ENCODE measurements at regions not wholly inside any gene's neighbourhood (a gene's known extent, or its start where the extent isn't known, plus 50 kb on each side); places are given as distances from the start of the nearest gene placed in this dataset.

GRCh38 chr6:68160348-68160747 is 474.7 kb upstream of the ADGRB3 start:
- TF ChIP-seq POLR2AphosphoS5 (IDR thresholded peaks at IDR 0.05; ENCODE audit: low read depth, low read length) (no peak), TAF1 (IDR thresholded peaks at IDR 0.05; ENCODE audit: low read depth, low read length) (no peak), POLR2A (IDR thresholded peaks at IDR 0.05; ENCODE audit: low read depth, low read length) (no peak), SPI1 (IDR thresholded peaks at IDR 0.05; ENCODE audit: low read depth, low read length) (peak; percentile 56), PAX5 (IDR thresholded peaks at IDR 0.05; ENCODE audit: insufficient read depth, low read length, severe bottlenecking) (no peak), POU2F2 (IDR thresholded peaks at IDR 0.05; ENCODE audit: low read depth, low read length) (no peak)
- FAIRE-seq = no peak
- no peak for DNase-seq (ENCODE audit: insufficient read length, low spot score)

- TF ChIP-seq SPI1 (IDR thresholded peaks at IDR 0.05; ENCODE audit: low read depth, low read length) (no peak), POU2F2 (IDR thresholded peaks at IDR 0.05; ENCODE audit: low read depth, low read length) (no peak), PAX5 (IDR thresholded peaks at IDR 0.05; ENCODE audit: insufficient read depth, low read length, severe bottlenecking) (no peak), POLR2A (IDR thresholded peaks at IDR 0.05; ENCODE audit: low read depth, low read length) (no peak), POLR2AphosphoS5 (IDR thresholded peaks at IDR 0.05; ENCODE audit: low read depth, low read length) (no peak), TAF1 (IDR thresholded peaks at IDR 0.05; ENCODE audit: low read depth, low read length) (no peak)
- DNase-seq (ENCODE audit: insufficient read length, low spot score) (no peak), FAIRE-seq (no peak)
Observed at GRCh38 chr6:68159433-68159832, 475.6 kb upstream of the ADGRB3 start.

- FAIRE-seq (no peak), DNase-seq (ENCODE audit: insufficient read length, low spot score) (no peak)
Observed at GRCh38 chr6:68158256-68158655, 476.8 kb upstream of the ADGRB3 start.

GRCh38 chr6:68144667-68145066 is 490.4 kb upstream of the ADGRB3 start:
- FAIRE-seq = no peak
- TF ChIP-seq SPI1 (IDR thresholded peaks at IDR 0.05; ENCODE audit: low read depth, low read length) (no peak), PAX5 (IDR thresholded peaks at IDR 0.05; ENCODE audit: insufficient read depth, low read length, severe bottlenecking) (no peak), POU2F2 (IDR thresholded peaks at IDR 0.05; ENCODE audit: low read depth, low read length) (no peak), TAF1 (IDR thresholded peaks at IDR 0.05; ENCODE audit: low read depth, low read length) (no peak), POLR2A (IDR thresholded peaks at IDR 0.05; ENCODE audit: low read depth, low read length) (no peak), POLR2AphosphoS5 (IDR thresholded peaks at IDR 0.05; ENCODE audit: low read depth, low read length) (no peak)
- no peak for DNase-seq (ENCODE audit: insufficient read length, low spot score)

More at GRCh38 chr6:68158256-68158655, 476.8 kb upstream of the ADGRB3 start:
- TF ChIP-seq PAX5 (IDR thresholded peaks at IDR 0.05; ENCODE audit: insufficient read depth, low read length, severe bottlenecking) = no peak
- no peak for TF ChIP-seq POU2F2 (IDR thresholded peaks at IDR 0.05; ENCODE audit: low read depth, low read length)
- TF ChIP-seq TAF1 (IDR thresholded peaks at IDR 0.05; ENCODE audit: low read depth, low read length) = no peak
- no peak for TF ChIP-seq SPI1 (IDR thresholded peaks at IDR 0.05; ENCODE audit: low read depth, low read length)
- no peak for TF ChIP-seq POLR2AphosphoS5 (IDR thresholded peaks at IDR 0.05; ENCODE audit: low read depth, low read length)
- no peak for TF ChIP-seq POLR2A (IDR thresholded peaks at IDR 0.05; ENCODE audit: low read depth, low read length)

- DNase-seq (ENCODE audit: insufficient read length, low spot score) (no peak), FAIRE-seq (no peak)
- TF ChIP-seq POU2F2 (IDR thresholded peaks at IDR 0.05; ENCODE audit: low read depth, low read length) (no peak), PAX5 (IDR thresholded peaks at IDR 0.05; ENCODE audit: insufficient read depth, low read length, severe bottlenecking) (no peak), POLR2AphosphoS5 (IDR thresholded peaks at IDR 0.05; ENCODE audit: low read depth, low read length) (no peak), POLR2A (IDR thresholded peaks at IDR 0.05; ENCODE audit: low read depth, low read length) (no peak), TAF1 (IDR thresholded peaks at IDR 0.05; ENCODE audit: low read depth, low read length) (no peak), SPI1 (IDR thresholded peaks at IDR 0.05; ENCODE audit: low read depth, low read length) (no peak)
Observed at GRCh38 chr6:68141190-68141589, 493.9 kb upstream of the ADGRB3 start.

- FAIRE-seq = no peak
- DNase-seq (ENCODE audit: insufficient read length, low spot score) = no peak
- no peak for TF ChIP-seq SPI1 (IDR thresholded peaks at IDR 0.05; ENCODE audit: low read depth, low read length)
- no peak for TF ChIP-seq POLR2AphosphoS5 (IDR thresholded peaks at IDR 0.05; ENCODE audit: low read depth, low read length)
- no peak for TF ChIP-seq PAX5 (IDR thresholded peaks at IDR 0.05; ENCODE audit: insufficient read depth, low read length, severe bottlenecking)
- no peak for TF ChIP-seq TAF1 (IDR thresholded peaks at IDR 0.05; ENCODE audit: low read depth, low read length)
- no peak for TF ChIP-seq POU2F2 (IDR thresholded peaks at IDR 0.05; ENCODE audit: low read depth, low read length)
- no peak for TF ChIP-seq POLR2A (IDR thresholded peaks at IDR 0.05; ENCODE audit: low read depth, low read length)
Observed at GRCh38 chr6:68139130-68139529, 496.0 kb upstream of the ADGRB3 start.

- DNase-seq (ENCODE audit: insufficient read length, low spot score) (no peak), FAIRE-seq (no peak)
- TF ChIP-seq POLR2A (IDR thresholded peaks at IDR 0.05; ENCODE audit: low read depth, low read length) (no peak), PAX5 (IDR thresholded peaks at IDR 0.05; ENCODE audit: insufficient read depth, low read length, severe bottlenecking) (no peak), POLR2AphosphoS5 (IDR thresholded peaks at IDR 0.05; ENCODE audit: low read depth, low read length) (no peak), TAF1 (IDR thresholded peaks at IDR 0.05; ENCODE audit: low read depth, low read length) (no peak), SPI1 (IDR thresholded peaks at IDR 0.05; ENCODE audit: low read depth, low read length) (no peak), POU2F2 (IDR thresholded peaks at IDR 0.05; ENCODE audit: low read depth, low read length) (no peak)
Observed at GRCh38 chr6:68134796-68135195, 500.3 kb upstream of the ADGRB3 start.

GRCh38 chr6:68128211-68128610 is 506.9 kb upstream of the ADGRB3 start:
- no peak for TF ChIP-seq POLR2AphosphoS5 (IDR thresholded peaks at IDR 0.05; ENCODE audit: low read depth, low read length)
- TF ChIP-seq POU2F2 (IDR thresholded peaks at IDR 0.05; ENCODE audit: low read depth, low read length) = no peak
- TF ChIP-seq SPI1 (IDR thresholded peaks at IDR 0.05; ENCODE audit: low read depth, low read length) = no peak
- no peak for TF ChIP-seq PAX5 (IDR thresholded peaks at IDR 0.05; ENCODE audit: insufficient read depth, low read length, severe bottlenecking)
- TF ChIP-seq TAF1 (IDR thresholded peaks at IDR 0.05; ENCODE audit: low read depth, low read length) = no peak
- TF ChIP-seq POLR2A (IDR thresholded peaks at IDR 0.05; ENCODE audit: low read depth, low read length) = no peak
- no peak for DNase-seq (ENCODE audit: insufficient read length, low spot score)
- no peak for FAIRE-seq

GRCh38 chr6:68127074-68127473 is 508.0 kb upstream of the ADGRB3 start:
- FAIRE-seq = no peak
- TF ChIP-seq SPI1 (IDR thresholded peaks at IDR 0.05; ENCODE audit: low read depth, low read length) = no peak
- no peak for TF ChIP-seq POU2F2 (IDR thresholded peaks at IDR 0.05; ENCODE audit: low read depth, low read length)
- TF ChIP-seq TAF1 (IDR thresholded peaks at IDR 0.05; ENCODE audit: low read depth, low read length) = no peak
- TF ChIP-seq PAX5 (IDR thresholded peaks at IDR 0.05; ENCODE audit: insufficient read depth, low read length, severe bottlenecking) = no peak
- TF ChIP-seq POLR2A (IDR thresholded peaks at IDR 0.05; ENCODE audit: low read depth, low read length) = no peak

More at GRCh38 chr6:68127074-68127473, 508.0 kb upstream of the ADGRB3 start:
- no peak for DNase-seq (ENCODE audit: insufficient read length, low spot score)

Data from GM12891 (cell line).